ENCODE measurements at regions not wholly inside any gene's neighbourhood (a gene's known extent, or its start where the extent isn't known, plus 50 kb on each side); places are given as distances from the start of the nearest gene placed in this dataset.

DNA sequence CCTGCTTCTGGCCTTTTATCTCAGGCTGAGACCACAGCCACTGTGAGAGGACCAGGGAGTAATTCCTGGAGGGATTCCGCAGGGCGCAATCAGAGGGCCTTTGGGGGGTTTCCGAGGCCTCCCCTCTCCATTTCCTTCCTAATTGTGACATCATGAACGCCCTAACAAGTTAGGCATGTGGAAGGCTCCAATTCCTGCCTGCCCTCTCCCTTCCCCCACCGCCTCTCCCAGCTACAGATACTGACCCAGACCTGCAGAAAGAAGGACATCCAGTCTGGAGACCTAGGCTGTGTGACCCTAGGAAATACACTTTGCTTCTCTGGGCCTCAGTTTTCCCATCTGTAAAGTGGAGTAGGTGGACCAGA, 637.9 kb downstream of the MED13L start:
- no peak for DNase-seq (ENCODE audit: low spot score)

- peak; percentile 58 for DNase-seq (ENCODE audit: low spot score)
Measured at GRCh38 chr12:115638733-115639647, 638.5 kb downstream of the MED13L start.

GRCh38 chr12:115636546-115636945, 640.9 kb downstream of the MED13L start:
- DNase-seq (ENCODE audit: low spot score): no peak

DNA sequence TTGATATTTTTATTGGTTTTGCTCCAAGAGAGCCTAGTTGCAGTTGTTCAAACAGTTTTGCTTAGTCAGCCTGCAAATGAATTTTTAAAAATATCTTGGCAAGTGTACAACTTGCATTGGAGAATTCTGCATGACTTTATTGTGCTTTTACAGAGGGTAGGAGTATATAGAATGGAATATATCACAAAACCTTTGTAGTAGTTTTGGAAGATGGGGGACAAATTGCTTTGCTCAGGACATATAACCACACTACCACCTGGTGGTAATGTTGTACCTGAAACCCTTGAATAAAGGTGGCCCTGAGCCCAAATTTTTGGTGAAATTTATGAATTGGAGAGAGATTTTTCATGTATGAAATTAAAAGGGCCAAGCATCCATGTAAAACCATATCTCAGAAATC, 645.2 kb downstream of the MED13L start:
- DNase-seq (ENCODE audit: low spot score): no peak

DNA sequence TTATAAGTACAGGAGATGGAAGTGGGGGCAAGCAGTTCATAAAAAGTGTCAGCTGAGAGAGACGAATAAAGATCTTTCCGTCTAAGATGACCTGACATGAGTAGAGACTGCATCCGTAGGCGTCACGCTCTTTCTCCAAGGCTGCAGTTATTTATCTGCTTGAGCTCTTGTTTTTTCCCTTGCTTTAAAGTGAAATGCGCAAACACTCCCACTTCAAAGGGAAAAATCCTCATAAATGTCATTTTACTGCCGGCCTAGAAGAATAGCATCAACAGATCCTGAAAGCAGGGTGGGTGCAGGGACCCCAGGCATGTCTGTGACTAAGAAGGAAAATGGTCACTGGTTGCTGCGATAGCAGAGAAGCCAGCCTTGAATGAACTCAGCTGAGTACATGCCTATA, 647.4 kb downstream of the MED13L start:
- DNase-seq (ENCODE audit: low spot score): no peak

DNA sequence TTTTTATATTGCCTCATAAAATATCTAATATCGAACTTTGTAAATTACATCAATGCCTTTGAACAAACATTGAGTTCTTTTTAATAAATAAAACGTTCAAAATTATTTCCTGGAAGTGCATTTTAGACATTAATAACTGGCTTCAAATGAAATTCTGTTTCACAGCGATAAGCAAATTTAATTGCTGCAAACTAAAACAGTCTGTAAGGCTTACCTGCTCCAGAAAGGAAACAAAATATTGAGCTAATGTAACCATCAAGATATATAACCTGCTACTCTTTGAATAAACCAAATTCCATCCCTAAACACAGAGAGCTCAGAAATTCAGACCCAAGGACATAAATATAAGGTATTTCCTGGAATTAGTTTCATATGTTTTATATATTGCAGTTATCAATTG, 651.3 kb downstream of the MED13L start:
- no peak for DNase-seq (ENCODE audit: low spot score)

DNA sequence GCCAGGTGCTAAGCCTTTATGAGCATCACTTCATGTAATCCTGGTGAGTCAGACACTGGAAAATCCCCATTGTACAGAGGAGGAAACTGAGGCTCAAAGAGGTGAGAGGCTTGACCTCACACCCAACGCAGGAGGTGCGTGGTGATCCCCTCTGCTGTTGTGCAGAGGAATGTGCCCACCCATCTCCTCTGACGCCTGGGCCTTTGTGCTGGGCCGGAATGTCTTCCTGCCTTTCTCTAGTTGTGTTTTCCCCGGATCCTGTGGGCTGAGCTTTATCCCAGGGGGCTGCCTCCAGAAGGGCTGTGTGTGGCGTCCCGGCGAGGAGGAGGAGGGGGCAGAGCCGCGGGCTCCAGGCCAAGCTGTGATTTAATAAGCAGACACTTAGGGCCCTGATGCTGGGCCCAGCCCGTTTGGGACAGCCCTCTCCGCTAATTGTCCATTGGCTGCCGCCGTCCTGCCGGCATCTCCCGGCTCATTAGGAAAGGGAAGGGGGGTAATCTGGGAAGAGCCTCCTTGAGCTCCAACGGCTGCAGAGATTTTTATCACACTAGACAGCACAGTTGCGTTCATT, 653.6 kb downstream of the MED13L start:
- DNase-seq (ENCODE audit: low spot score): peak; percentile 75

- DNase-seq (ENCODE audit: low spot score): no peak
Measured at GRCh38 chr12:115623275-115623674, 654.2 kb downstream of the MED13L start.

DNA sequence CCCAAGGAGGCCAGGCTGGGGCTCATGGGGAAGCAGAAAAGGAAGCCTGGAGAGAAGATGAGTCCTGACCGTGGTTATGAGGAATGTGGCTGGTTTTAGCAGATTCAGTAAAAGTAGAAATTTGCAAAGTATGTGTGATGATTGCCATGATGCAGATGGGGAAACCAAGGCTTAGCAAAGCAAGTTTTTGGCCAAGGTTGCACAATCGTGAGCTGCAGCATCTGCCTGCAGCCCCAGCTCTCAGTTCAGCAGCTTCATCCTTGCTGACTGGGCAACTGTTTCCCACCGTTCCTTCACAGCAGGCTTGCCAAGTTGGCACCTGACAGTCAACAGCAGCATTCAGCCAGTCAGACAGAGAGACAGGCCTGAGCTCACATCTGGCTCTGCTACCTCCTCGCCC, 656.7 kb downstream of the MED13L start:
- no peak for DNase-seq (ENCODE audit: low spot score)

DNA sequence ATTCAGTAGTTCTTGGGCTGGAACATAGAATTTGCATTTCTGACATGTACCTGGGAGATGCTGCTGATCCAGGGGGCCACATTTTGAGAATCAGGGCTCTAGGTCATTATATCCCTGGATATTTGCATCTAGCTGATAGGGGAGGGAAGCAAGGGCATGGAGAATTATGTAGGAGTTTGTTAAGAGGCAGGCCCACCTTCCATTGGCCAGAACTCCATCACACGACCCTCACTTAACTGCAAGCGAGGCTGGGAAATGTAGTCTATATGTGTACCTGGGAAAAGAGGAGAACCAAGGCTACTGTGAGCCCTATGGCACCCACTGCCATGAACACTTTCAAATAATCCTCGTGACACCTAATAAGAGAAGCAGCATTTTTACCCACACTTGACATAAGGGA, 657.6 kb downstream of the MED13L start:
- no peak for DNase-seq (ENCODE audit: low spot score)

GRCh38 chr12:115619061-115619460, 658.4 kb downstream of the MED13L start:
- no peak for DNase-seq (ENCODE audit: low spot score)

DNA sequence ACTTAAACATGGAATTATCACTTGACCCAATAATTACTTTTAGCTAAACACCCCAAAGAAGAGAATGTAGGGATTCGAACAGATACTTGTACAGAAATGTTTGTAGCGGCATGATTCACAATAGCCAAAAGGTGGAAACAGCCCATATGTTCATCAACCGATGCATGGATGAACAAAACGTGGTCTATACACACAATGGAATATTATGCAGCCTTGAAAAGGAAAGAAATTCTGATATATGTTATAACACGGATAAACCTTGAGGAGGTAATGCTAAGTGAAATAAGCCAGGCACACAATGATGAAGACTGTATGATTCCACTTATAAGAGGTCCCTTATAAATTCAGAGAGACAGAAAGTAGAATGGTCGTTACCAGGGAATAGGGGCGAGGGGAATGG, 659.4 kb downstream of the MED13L start:
- no peak for DNase-seq (ENCODE audit: low spot score)

- DNase-seq (ENCODE audit: low spot score): no peak
Measured at GRCh38 chr12:115617391-115617790, 660.1 kb downstream of the MED13L start.

GRCh38 chr12:115611477-115611876, 666.0 kb downstream of the MED13L start:
- no peak for DNase-seq (ENCODE audit: low spot score)

- no peak for DNase-seq (ENCODE audit: low spot score)
Measured at GRCh38 chr12:115609347-115609746, 668.1 kb downstream of the MED13L start.

DNA sequence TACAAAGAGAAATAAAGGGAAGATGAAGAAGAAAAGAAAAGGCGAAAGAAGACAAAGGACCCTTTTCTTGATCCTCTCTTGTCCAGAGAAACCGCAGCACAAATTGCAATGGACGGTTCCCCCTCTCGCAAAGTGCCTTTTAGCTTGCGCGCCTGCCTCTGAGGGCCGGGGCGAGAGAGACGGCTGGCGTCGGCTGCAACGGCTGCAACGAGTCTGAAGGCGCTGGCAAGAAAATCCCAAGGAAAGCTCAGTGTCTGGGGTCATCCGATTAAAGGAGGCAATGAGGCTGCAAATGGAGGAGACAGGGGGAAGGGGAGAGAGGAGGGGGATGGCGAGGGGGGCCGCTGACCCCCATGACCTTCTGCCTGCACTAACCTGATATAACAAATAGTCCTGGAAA, 671.5 kb downstream of the MED13L start:
- peak; percentile 58 for DNase-seq (ENCODE audit: low spot score)

DNA sequence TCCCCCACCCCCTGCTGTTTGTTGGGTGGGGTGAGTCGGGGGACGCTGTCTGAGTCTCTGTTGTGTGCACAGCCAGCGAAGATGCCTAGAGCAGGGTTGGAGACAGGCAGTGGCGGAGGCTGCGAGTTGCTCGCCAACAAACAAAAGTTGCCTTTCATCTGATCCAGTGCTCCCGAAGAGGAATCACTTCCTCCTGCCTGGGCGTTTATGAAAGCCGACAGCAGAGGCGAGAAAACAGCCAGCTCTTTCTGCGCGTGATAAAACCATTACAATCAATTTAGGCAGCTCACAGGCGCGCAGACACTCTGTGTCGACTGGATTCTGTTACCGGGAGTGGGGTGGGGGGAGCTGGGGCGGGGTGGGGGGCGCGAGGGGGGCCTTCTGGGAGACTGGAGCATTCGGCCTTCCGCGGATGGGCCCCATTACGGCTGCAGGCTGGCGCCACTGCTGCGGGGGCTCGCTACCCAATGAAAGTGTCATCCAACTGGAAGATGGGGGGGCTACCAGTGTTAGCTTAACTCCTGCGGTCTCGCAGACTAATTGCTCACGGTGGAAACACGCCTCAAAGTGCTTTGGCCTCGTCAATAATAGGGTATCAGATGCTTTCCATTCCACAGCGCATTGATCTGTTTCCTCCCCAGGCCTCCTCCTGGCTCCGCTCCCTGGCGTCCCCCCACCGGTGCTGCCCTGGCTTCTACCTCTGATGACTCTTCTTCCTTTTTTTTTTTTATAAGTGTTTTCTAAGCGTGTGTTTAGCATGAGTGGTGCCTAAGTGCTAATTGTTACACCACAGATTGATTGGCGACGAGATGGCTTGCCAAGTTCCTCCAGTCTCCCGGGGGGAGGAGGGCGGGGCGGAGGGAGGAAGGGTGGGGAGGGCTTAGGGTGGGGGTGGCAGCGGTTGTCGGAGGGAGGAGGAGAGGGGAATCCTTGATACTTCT, 678.4 kb downstream of the MED13L start:
- peak; percentile 55 for DNase-seq (ENCODE audit: low spot score)

- DNase-seq (ENCODE audit: low spot score): no peak
Measured at GRCh38 chr12:115597157-115597712, 680.3 kb downstream of the MED13L start.

- DNase-seq (ENCODE audit: low spot score): no peak
Measured at GRCh38 chr12:115588131-115588530, 689.4 kb downstream of the MED13L start.

- no peak for DNase-seq (ENCODE audit: low spot score)
Measured at GRCh38 chr12:115584156-115584555, 693.3 kb downstream of the MED13L start.

- DNase-seq (ENCODE audit: low spot score): no peak
Measured at GRCh38 chr12:115583591-115583990, 693.9 kb downstream of the MED13L start.

DNA sequence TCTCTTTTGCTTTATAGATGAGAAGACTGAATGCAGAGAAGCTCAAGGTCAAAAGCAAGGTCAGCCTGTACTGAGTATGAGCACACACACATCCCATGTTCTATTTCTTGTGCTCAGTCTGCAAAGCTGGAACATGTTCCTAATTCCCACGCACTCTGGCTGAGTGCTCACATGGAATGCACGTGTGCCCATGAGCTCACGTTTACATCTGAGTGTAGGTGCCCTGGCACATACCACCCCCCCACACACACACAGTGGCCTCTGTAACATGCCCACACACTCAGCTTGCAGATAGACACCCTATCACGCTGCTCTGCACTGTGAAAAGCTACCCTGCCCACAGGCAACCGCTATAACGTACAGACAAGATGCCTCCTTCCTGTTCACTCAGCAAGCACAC, 700.1 kb downstream of the MED13L start:
- DNase-seq (ENCODE audit: low spot score): no peak

Measured in ecto neural progenitor cell (in vitro differentiated cells).